Right lobe of liver (tissue), 6 donors: ENCODE measurements at regions not wholly inside any gene's neighbourhood (a gene's known extent, or its start where the extent isn't known, plus 50 kb on each side); places are given as distances from the start of the nearest gene placed in this dataset.

Experiments
- ATAC-seq, 4 donors: fragments of 200-7000 bp; cut with Tn5 transposase; one replicate each; pipeline ENCODE4 v1.9.1; 2020; ENCODE audit warnings: mild to moderate bottlenecking in 4 of 4, moderate library complexity in 4 of 4
- DNase-seq, 3 donors: peaks; one replicate each; pipeline ENCODE4 v3.0.0-alpha.2; 2020
- H3K27ac ChIP-seq, 3 donors: fragments of 200-600 bp; one replicate each; pipeline ENCODE4 v1.8.0; 2022
- H3K27me3 ChIP-seq, 2 donors: fragments of 200-600 bp; one replicate each; pipeline ENCODE4 v1.8.0; 2022
- H3K36me3 ChIP-seq, 4 donors: fragments of 200-600 bp; sonication (generic) in 1 of 4; one replicate each; pipeline versions ENCODE4 v1.5.1 to v1.8.0; 2017 to 2022; ENCODE audit warnings: control low read depth in 1 of 4
- H3K4me1 ChIP-seq, 4 donors: fragments of 200-600 bp; sonication (generic) in 1 of 4; one replicate each; pipeline versions ENCODE4 v1.5.1 to v1.8.0; 2017 to 2022; ENCODE audit warnings: control low read depth in 1 of 4
- H3K4me3 ChIP-seq, 3 donors: fragments of 200-600 bp; one replicate each; pipeline ENCODE4 v1.8.0; 2022
- H3K9me3 ChIP-seq, 4 donors: fragments of 200-600 bp; sonication (generic) in 1 of 4; one replicate each; pipeline versions ENCODE4 v1.5.1 to v1.8.0; 2017 to 2022; ENCODE audit warnings: control low read depth in 1 of 4
- POLR2A ChIP-seq: fragments of 450-650 bp; IDR thresholded peaks from one replicate; pipeline ENCODE4 v1.6.1; 2017; ENCODE audit warnings: antibody characterized with exemption, mild to moderate bottlenecking
- WGBS: methylation state at CpG from one replicate; pipeline ENCODE4 v1.1.6; 2018; ENCODE audit warnings: low coverage, low lambda C conversion rate; ENCODE audit not compliant: insufficient coverage; ENCODE audit errors: missing lambda C conversion rate; 5-methylcytosine and 5-hydroxymethylcytosine counted together
- intact Hi-C, 2 donors: fragments of 100-400 bp; cut with DNase I; formaldehyde crosslinking; loops; one replicate each; pipeline versions ENCODE4 v1.11.2 to v1.14.1; 2022
- TF ChIP-seq, protein P1 (sequence below), 4 donors: fragments of 200-600 bp in 3 of 4; fragments of 450-650 bp in 1 of 4; IDR thresholded peaks; one replicate each; pipeline versions ENCODE4 v1.5.1 to v1.8.0; 2016 to 2022; ENCODE audit warnings: antibody characterized with exemption in 4 of 4, mild to moderate bottlenecking in 2 of 4
- donor health status: DM: no; HTN: yes; CAD: no.
- donor health status: DM: no; HTN: no; CAD: no.
- donor health status: DM: no; HTN: no; CAD: no.
- donor health status: DM: no; HTN: yes; CAD: no.
- donor health status: DM: no; HTN: yes; CAD: no.

DNA sequence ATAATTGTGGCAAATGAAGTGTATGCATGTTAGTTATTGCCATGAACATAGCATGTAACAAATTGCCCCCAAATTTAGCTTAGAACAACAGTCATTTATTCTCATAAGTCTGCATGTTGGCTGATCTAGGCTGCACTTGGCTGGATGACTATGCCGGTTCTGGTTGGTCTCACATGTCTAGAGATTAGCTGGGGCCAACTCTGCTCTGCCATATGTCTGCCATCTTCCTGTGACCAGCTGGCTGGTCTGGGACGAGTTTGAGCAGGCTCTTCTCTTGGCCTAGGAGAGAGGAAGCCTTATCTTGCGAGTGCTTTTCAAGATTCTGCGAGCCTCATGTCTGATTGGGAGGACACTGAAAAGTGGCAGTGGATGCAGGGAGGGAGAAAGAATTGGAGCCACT is 198.3 kb upstream of the FAM78B start:
- H3K36me3 ChIP-seq = no peaks in the 10 kb centered on the region
- no peaks in the 10 kb centered on the region for H3K27me3 ChIP-seq
- TF ChIP-seq, protein P1, sequence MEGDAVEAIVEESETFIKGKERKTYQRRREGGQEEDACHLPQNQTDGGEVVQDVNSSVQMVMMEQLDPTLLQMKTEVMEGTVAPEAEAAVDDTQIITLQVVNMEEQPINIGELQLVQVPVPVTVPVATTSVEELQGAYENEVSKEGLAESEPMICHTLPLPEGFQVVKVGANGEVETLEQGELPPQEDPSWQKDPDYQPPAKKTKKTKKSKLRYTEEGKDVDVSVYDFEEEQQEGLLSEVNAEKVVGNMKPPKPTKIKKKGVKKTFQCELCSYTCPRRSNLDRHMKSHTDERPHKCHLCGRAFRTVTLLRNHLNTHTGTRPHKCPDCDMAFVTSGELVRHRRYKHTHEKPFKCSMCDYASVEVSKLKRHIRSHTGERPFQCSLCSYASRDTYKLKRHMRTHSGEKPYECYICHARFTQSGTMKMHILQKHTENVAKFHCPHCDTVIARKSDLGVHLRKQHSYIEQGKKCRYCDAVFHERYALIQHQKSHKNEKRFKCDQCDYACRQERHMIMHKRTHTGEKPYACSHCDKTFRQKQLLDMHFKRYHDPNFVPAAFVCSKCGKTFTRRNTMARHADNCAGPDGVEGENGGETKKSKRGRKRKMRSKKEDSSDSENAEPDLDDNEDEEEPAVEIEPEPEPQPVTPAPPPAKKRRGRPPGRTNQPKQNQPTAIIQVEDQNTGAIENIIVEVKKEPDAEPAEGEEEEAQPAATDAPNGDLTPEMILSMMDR (IDR thresholded peaks at IDR 0.05) = no peak
- TF ChIP-seq POLR2A = no peak
- H3K9me3 ChIP-seq = no peaks in the 10 kb centered on the region
- no peak overlapping the region for H3K27ac ChIP-seq
- DNase-seq (no peak), ATAC-seq (no peak)
- no peak overlapping the region for H3K4me3 ChIP-seq
- no peaks in the 10 kb centered on the region for H3K4me1 ChIP-seq
- 63% methylated on average over 4 of the region's 4 CpGs for WGBS
- intact Hi-C loops = no loop called here

DNA sequence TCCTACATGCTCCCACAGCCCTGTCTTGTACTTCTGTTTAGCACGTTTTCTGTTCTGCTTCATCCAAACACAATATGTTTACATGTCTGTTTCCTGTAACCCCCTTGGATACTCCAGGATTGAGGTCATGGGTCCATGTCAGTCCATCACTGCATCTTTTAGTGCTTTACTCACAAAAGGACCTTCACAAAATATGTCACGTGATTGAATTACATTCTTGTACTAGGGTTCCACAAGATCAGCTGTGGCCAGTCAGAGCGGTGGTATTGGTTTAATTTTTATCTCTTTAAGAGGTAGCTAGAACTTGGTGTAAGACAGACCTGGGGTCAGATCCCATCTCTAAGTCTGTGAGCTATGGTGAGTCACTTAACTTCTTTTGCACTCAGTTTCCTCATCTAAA is 201.2 kb upstream of the FAM78B start:
- 33% methylated on average over 3 of the region's 3 CpGs for WGBS
- Histone ChIP-seq H3K27me3 (no peaks in the 10 kb centered on the region), H3K36me3 (no peaks in the 10 kb centered on the region), H3K9me3 (no peaks in the 10 kb centered on the region), H3K4me1 (no peaks in the 10 kb centered on the region), H3K27ac (no peak overlapping the region), H3K4me3 (no peak overlapping the region)
- ATAC-seq (no peak), DNase-seq (no peak)
- intact Hi-C loops = no loop called here
- TF ChIP-seq, protein P1 (IDR thresholded peaks at IDR 0.05) = no peak
- no peak for TF ChIP-seq POLR2A

DNA sequence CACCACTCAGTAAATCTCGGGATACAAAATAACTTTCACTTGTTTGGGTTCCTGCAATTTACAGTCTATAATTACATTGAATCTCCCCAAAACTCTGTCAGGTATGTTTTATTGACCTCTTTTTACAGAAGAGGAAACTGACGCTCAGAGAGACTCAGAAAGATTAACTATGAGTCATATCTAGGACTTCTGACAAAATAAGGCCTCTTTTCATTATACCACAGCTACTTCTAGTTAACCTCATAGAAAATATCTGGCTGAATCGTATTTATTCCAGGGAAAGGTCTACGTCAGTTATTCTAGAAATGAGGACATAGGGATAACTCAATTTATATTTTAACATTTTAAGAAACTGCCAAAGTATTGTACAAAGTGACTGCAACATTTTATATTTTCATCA is 211.1 kb upstream of the FAM78B start:
- no peaks in the 10 kb centered on the region for H3K9me3 ChIP-seq
- no peak for TF ChIP-seq POLR2A
- TF ChIP-seq, protein P1 (IDR thresholded peaks at IDR 0.05) = no peak
- intact Hi-C loops = no loop called here
- H3K4me3 ChIP-seq = no peak overlapping the region
- H3K27ac ChIP-seq = no peak overlapping the region
- ATAC-seq = no peak
- no peaks in the 10 kb centered on the region for H3K36me3 ChIP-seq
- no peak for DNase-seq
- no peaks in the 10 kb centered on the region for H3K27me3 ChIP-seq
- WGBS = 51% methylated on average over 4 of the region's 4 CpGs
- H3K4me1 ChIP-seq = no peaks in the 10 kb centered on the region

DNA sequence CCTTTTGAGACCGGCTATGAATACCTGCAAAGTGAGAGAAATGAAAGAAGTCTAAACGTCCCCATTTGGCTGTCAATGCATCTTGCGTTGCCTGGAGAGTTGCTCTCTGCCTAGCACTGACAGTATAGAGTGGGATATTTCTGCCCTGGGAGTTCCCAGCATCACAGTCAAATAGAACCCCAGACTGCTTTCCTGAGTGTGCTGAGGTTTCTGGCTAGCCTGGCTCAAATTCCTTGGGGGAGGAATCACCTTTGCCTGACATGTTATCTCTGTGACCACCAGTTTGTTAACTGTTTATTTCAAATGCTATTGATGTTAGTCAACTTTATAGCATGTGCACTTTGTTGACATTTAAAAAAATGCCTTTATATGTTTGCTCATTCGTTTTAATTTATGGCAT is 212.0 kb upstream of the FAM78B start:
- no peaks in the 10 kb centered on the region for H3K27me3 ChIP-seq
- H3K9me3 ChIP-seq = no peaks in the 10 kb centered on the region
- DNase-seq (no peak), ATAC-seq (no peak)
- H3K27ac ChIP-seq = no peak overlapping the region
- intact Hi-C loops = no loop called here
- no peak overlapping the region for H3K4me3 ChIP-seq
- H3K4me1 ChIP-seq = no peaks in the 10 kb centered on the region
- WGBS = 61% methylated on average over 4 of the region's 4 CpGs
- H3K36me3 ChIP-seq = no peaks in the 10 kb centered on the region
- TF ChIP-seq, protein P1 (IDR thresholded peaks at IDR 0.05) = no peak

DNA sequence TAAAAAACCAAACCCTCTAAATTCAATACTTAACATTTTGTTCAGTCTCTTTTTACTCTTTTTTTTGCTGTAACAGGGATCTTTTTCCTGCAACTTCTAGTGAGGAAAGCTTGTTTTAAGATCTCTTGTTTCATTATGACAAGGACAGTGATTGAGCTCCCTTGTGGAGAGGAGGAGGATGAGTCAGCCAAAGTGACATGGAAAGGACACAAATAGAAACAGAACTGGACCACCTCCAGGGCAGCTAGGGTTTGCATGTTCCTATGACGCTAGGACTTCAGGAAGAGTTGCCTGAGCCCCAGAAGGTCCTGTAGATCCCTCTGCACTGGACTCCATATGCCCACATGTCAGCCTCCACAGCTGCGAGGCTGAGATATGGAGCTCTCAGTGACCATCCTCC is 212.6 kb upstream of the FAM78B start:
- Histone ChIP-seq H3K9me3 (no peaks in the 10 kb centered on the region), H3K27ac (no peak overlapping the region), H3K4me1 (no peaks in the 10 kb centered on the region), H3K4me3 (no peak overlapping the region), H3K27me3 (no peaks in the 10 kb centered on the region), H3K36me3 (no peaks in the 10 kb centered on the region)
- ATAC-seq = no peak
- WGBS = 25% methylated on average over 1 of the region's 2 CpGs
- intact Hi-C loops = no loop called here
- DNase-seq = no peak
- TF ChIP-seq POLR2A = no peak
- TF ChIP-seq, protein P1 (IDR thresholded peaks at IDR 0.05) = no peak
